H9 (cell line): ENCODE measurements at regions not wholly inside any gene's neighbourhood (a gene's known extent, or its start where the extent isn't known, plus 50 kb on each side); places are given as distances from the start of the nearest gene placed in this dataset.
A peak's percentile ranks its signal among the peaks of the same experiment; 100 is the strongest.

ENCODE experiments used
- DNase-seq: peaks from one replicate; pipeline ENCODE4 v3.0.0-alpha.2; 2017
- H2AFZ ChIP-seq: one replicate; pipeline ENCODE4 v1.6.1; 2013; ENCODE audit warnings: mild to moderate bottlenecking, low read length, control low read depth, moderate library complexity
- H2AK5ac ChIP-seq: 2 replicates; pipeline ENCODE4 v1.6.1; 2013; ENCODE audit warnings: low read length, control low read depth, mixed read lengths; ENCODE audit not compliant: insufficient read length
- H2BK120ac ChIP-seq: one replicate; pipeline ENCODE4 v1.6.1; 2013; ENCODE audit warnings: low read depth, mild to moderate bottlenecking, low read length, control low read depth, inconsistent platforms; ENCODE audit not compliant: poor library complexity, severe bottlenecking
- H2BK12ac ChIP-seq: 2 replicates; pipeline ENCODE4 v1.6.1; 2013; ENCODE audit warnings: low read length, control low read depth, mixed read lengths, low read depth; ENCODE audit not compliant: insufficient read length
- H2BK15ac ChIP-seq: 2 replicates; pipeline ENCODE4 v1.6.1; 2013; ENCODE audit warnings: low read depth, low read length, control low read depth
- H2BK20ac ChIP-seq: one replicate; pipeline ENCODE4 v1.6.1; 2013; ENCODE audit warnings: low read depth, mild to moderate bottlenecking, low read length, control low read depth, inconsistent platforms; ENCODE audit not compliant: poor library complexity, severe bottlenecking
- H2BK5ac ChIP-seq: 2 replicates; pipeline ENCODE4 v1.6.1; 2013; ENCODE audit warnings: low read length, control low read depth, mixed read lengths; ENCODE audit not compliant: insufficient read length
- H3K14ac ChIP-seq: 2 replicates; pipeline ENCODE4 v1.6.1; 2013; ENCODE audit warnings: low read length, control low read depth; ENCODE audit not compliant: insufficient read depth
- H3K18ac ChIP-seq: 2 replicates; pipeline ENCODE4 v1.6.1; 2013; ENCODE audit warnings: low read depth, mild to moderate bottlenecking, mixed read lengths, low read length, control low read depth; ENCODE audit not compliant: insufficient read length
- H3K23ac ChIP-seq: 2 replicates; pipeline ENCODE4 v1.6.1; 2013; ENCODE audit warnings: low read length, control low read depth, mixed read lengths, low read depth; ENCODE audit not compliant: insufficient read length
- H3K23me2 ChIP-seq: 2 replicates; pipeline ENCODE4 v1.6.1; 2013; ENCODE audit warnings: low read depth, mild to moderate bottlenecking, mixed read lengths, low read length, control low read depth; ENCODE audit not compliant: insufficient read length, poor library complexity, severe bottlenecking
- H3K27ac ChIP-seq: 2 replicates; pipeline ENCODE4 v1.5.1; 2013; ENCODE audit warnings: low read length, control low read depth, mixed read lengths, low read depth; ENCODE audit not compliant: insufficient read length
- H3K27me3 ChIP-seq: 2 replicates; pipeline ENCODE4 v1.6.1; 2013; ENCODE audit warnings: low read length, control low read depth, inconsistent platforms; ENCODE audit not compliant: insufficient read depth
- H3K4ac ChIP-seq: 2 replicates; pipeline ENCODE4 v1.6.1; 2013; ENCODE audit warnings: low read depth, mild to moderate bottlenecking, control low read depth, inconsistent platforms, low read length, moderate library complexity
- H3K4me1 ChIP-seq: 2 replicates; pipeline ENCODE4 v1.6.1; 2013; ENCODE audit warnings: low read length, control low read depth, inconsistent platforms; ENCODE audit not compliant: insufficient read depth
- H3K4me2 ChIP-seq: 2 replicates; pipeline ENCODE4 v1.6.1; 2013; ENCODE audit warnings: low read length, control low read depth, mixed read lengths; ENCODE audit not compliant: insufficient read length, insufficient read depth
- H3K56ac ChIP-seq: 2 replicates; pipeline ENCODE4 v1.6.1; 2013; ENCODE audit warnings: low read depth, mild to moderate bottlenecking, mixed read lengths, low read length, control low read depth; ENCODE audit not compliant: insufficient read length
- H3K79me1 ChIP-seq: 2 replicates; pipeline ENCODE4 v1.6.1; 2013; ENCODE audit warnings: low read depth, mild to moderate bottlenecking, moderate library complexity, low read length, control low read depth, inconsistent platforms; ENCODE audit not compliant: insufficient read depth, poor library complexity, severe bottlenecking
- H3K79me2 ChIP-seq: 2 replicates; pipeline ENCODE4 v1.6.1; 2013; ENCODE audit warnings: low read length, control low read depth, inconsistent platforms; ENCODE audit not compliant: insufficient read depth
- H3K9ac ChIP-seq: 2 replicates; pipeline ENCODE4 v1.6.1; 2013; ENCODE audit warnings: low read length, control low read depth, mixed read lengths; ENCODE audit not compliant: insufficient read length; ENCODE audit errors: extremely low read depth
- H3K9me3 ChIP-seq: one replicate; pipeline ENCODE4 v1.6.1; 2013; ENCODE audit warnings: low read depth, low read length, inconsistent platforms; ENCODE audit not compliant: control insufficient read depth
- H3T11ph ChIP-seq: one replicate; pipeline ENCODE4 v1.6.1; 2013; ENCODE audit warnings: mild to moderate bottlenecking, low read length, control low read depth, inconsistent platforms
- H4K20me1 ChIP-seq: one replicate; pipeline ENCODE4 v1.6.1; 2013; ENCODE audit not compliant: control insufficient read depth, insufficient read length, insufficient read depth
- H4K5ac ChIP-seq: 2 replicates; pipeline ENCODE4 v1.6.1; 2013; ENCODE audit warnings: low read depth, mild to moderate bottlenecking, mixed read lengths, low read length, control low read depth; ENCODE audit not compliant: insufficient read length
- H4K8ac ChIP-seq: replicated peaks from 2 replicates; pipeline ENCODE4 v1.6.1; 2013; ENCODE audit warnings: low read length, control low read depth, mixed read lengths, low read depth; ENCODE audit not compliant: insufficient read length
- H4K91ac ChIP-seq: 2 replicates; pipeline ENCODE4 v1.6.1; 2013; ENCODE audit warnings: low read depth, mild to moderate bottlenecking, moderate library complexity, mixed read lengths, low read length, control low read depth; ENCODE audit not compliant: insufficient read length
- H3K27ac Mint-ChIP-seq, 3 experiments: 2 replicates in 2 of 3; 3 replicates in 1 of 3; pipeline ENCODE4 v1.8.0; 2020 to 2021; ENCODE audit warnings: mixed read lengths in 3 of 3, mild to moderate bottlenecking in 1 of 3, moderate library complexity in 1 of 3
- H3K27me3 Mint-ChIP-seq: 2 replicates; pipeline ENCODE4 v1.8.0; 2021; ENCODE audit warnings: low read depth, mild to moderate bottlenecking, moderate library complexity, mixed read lengths
- H3K36me3 Mint-ChIP-seq, 3 experiments: 2 replicates in 2 of 3; 3 replicates in 1 of 3; pipeline ENCODE4 v1.8.0; 2020 to 2021; ENCODE audit warnings: low read depth in 3 of 3, mixed read lengths in 3 of 3; ENCODE audit not compliant: insufficient read depth in 1 of 3
- H3K4me1 Mint-ChIP-seq, 2 experiments: 2 replicates each; pipeline ENCODE4 v1.8.0; 2020; ENCODE audit warnings: mixed read lengths in 2 of 2
- H3K4me3 Mint-ChIP-seq, 2 experiments: 2 replicates in 1 of 2; 3 replicates in 1 of 2; pipeline ENCODE4 v1.8.0; 2020 to 2021; ENCODE audit warnings: mild to moderate bottlenecking in 2 of 2, mixed read lengths in 2 of 2, moderate library complexity in 1 of 2
- H3K9me3 Mint-ChIP-seq, 2 experiments: 2 replicates in 1 of 2; 3 replicates in 1 of 2; pipeline ENCODE4 v1.8.0; 2020; ENCODE audit warnings: mild to moderate bottlenecking in 2 of 2, mixed read lengths in 2 of 2, moderate library complexity in 1 of 2
- CTCF ChIP-seq: fragments of 200-600 bp; sonication (generic); conservative IDR thresholded peaks from 3 replicates; pipeline ENCODE4 v1.8.0; 2021; ENCODE audit warnings: antibody characterized with exemption, mild to moderate bottlenecking

GRCh38 chr12:70074510-70074909 is 168.7 kb upstream of the CNOT2 start:
- H3K23ac ChIP-seq: no peak overlapping the region
- H3K4me2 ChIP-seq: no peak overlapping the region
- H3K27me3 ChIP-seq: no peaks in the 10 kb centered on the region
- no peak overlapping the region for H2BK20ac ChIP-seq
- Mint-ChIP-seq H3K36me3 (no peaks in the 10 kb centered on the region; a peak in 2 of 7 replicates), H3K9me3 (peaks cover 0 to 4% of the 10 kb centered on the region in 2 experiments; a peak in 1 of 5 replicates), H3K27me3 (no peaks in the 10 kb centered on the region), H3K27ac (peak overlapping the region in 2 of 3 experiments; percentile 14 to 28; a peak in 3 of 7 replicates), H3K4me3 (no peak overlapping the region), H3K4me1 (peaks cover 24 to 37% of the 10 kb centered on the region in 2 experiments)
- no peak overlapping the region for H3K4ac ChIP-seq
- H2BK120ac ChIP-seq: no peak overlapping the region
- no peaks in the 10 kb centered on the region for H3K79me1 ChIP-seq
- no peaks in the 10 kb centered on the region for H4K20me1 ChIP-seq
- H2BK5ac ChIP-seq: no peak overlapping the region
- peaks cover 4% of the 10 kb centered on the region; the same call in 1 of the 2 replicates for H3K4me1 ChIP-seq
- no peak overlapping the region for H2BK12ac ChIP-seq
- H3K18ac ChIP-seq: no peak overlapping the region
- no peak overlapping the region for H3K56ac ChIP-seq
- H2BK15ac ChIP-seq: no peak overlapping the region
- H4K5ac ChIP-seq: no peak overlapping the region
- no peaks in the 10 kb centered on the region for H3K9me3 ChIP-seq
- H3K27ac ChIP-seq: no peak overlapping the region
- no peak overlapping the region for H4K8ac ChIP-seq
- H2AFZ ChIP-seq: no peak overlapping the region
- no peak for TF ChIP-seq CTCF
- no peak overlapping the region for H4K91ac ChIP-seq
- H3K79me2 ChIP-seq: no peaks in the 10 kb centered on the region
- no peak overlapping the region for H3K14ac ChIP-seq
- no peak for DNase-seq
- H3T11ph ChIP-seq: no peak overlapping the region
- no peaks in the 10 kb centered on the region for H3K23me2 ChIP-seq
- no peak overlapping the region for H3K9ac ChIP-seq
- no peak overlapping the region for H2AK5ac ChIP-seq
